ENCODE measurements at regions not wholly inside any gene's neighbourhood (a gene's known extent, or its start where the extent isn't known, plus 50 kb on each side); places are given as distances from the start of the nearest gene placed in this dataset.
"Not testable (repeated sequence)": the region's sequence is repeated elsewhere in the genome, so short reads cannot be mapped to it uniquely, and the experiment has no call there.

DNA sequence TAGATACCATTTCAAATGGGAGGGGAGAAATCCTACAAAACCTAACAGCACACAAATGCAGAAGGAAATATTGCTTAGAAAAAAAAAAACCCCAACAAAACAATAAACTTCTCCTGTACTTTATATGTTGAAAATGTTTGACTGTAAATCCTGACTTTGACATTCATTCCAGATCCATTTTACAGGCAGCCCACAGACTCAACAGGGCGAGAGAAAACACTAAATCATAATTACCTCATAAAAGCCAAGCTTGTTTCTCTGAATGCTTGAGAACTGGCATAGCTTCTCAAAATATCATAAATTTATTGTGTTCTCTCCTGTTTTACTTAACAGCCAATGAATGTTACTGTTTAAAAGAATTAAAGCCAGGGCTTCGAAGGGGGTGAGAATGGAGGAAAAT, 273.2 kb downstream of the CD83 start:
- no peak for DNase-seq (ENCODE audit: low spot score)

- no peak for DNase-seq (ENCODE audit: low spot score)
Measured at GRCh38 chr6:14393910-14394309, 276.3 kb downstream of the CD83 start.

- no peak for DNase-seq (ENCODE audit: low spot score)
Measured at GRCh38 chr6:14396392-14396791, 278.8 kb downstream of the CD83 start.

DNA sequence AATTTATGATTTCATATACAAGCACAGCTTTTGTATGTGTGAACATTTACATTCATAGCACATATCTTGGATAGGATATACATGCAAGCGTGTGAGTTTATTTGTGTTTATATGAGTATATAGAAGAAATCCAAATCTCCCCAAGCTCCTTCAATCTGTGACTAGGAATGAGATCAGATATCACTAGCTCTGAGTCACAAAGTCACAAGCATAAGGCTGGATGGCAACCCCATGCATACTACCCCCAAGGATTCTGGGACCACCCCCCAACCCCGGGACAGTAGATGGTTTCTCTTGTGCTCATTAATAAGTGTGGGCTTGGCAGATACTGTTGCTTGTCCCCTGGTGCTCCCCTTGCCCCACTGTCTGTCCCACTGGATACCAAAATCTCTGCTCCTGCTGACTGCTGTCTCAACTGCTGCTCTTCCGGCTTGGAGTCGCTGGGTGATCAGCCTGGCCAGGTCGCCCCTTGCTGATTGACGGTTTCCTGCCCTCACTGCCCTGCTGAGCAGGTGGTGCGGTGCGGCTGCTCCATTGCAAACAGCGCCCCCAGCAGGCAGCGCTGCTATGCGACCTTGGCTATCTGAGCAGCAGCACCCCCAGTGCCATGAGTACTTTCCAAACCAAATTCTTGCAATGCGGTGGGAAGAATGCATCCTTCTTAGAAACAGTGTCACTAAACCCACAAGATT, 279.4 kb downstream of the CD83 start:
- DNase-seq (ENCODE audit: low spot score) = no peak

DNA sequence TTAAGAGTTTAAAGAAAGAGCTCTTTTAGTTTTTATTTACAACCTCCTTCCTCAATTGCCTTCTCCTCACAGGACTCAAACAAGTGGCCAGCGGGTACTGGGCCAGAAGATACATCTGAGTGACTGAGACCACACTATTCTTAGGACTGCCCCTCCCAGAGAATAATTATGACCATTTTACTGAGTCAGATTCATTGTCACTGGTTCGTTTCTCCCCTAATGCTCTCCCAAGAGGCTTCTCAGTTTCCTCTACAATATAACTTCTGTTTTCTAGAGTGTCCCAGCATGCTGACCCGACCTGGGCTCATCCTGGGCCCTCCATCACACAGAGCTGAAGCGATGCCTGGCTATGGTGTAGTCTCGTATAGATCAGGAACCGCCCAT, 279.9 kb downstream of the CD83 start:
- DNase-seq (ENCODE audit: low spot score) = no peak

- DNase-seq (ENCODE audit: low spot score) = no peak
Measured at GRCh38 chr6:14398953-14399352, 281.4 kb downstream of the CD83 start.

DNA sequence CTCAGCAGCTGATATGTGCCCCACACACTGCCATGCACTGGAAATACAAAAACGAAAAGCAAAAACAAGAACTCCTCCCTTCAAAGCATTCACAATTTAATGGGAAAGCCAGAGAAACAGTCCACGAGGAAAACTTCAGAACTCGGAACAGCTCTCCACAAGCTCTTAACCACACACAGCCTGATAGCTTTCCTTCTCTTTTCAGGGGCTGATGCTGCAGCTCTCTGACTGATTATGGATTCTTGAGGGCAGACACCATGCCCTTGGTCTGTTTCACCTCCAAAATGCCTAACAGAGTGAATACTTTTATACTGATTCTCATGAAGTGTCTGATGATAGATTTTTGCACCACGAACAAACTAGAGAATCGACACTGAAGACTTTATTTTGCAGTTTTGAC, 282.1 kb downstream of the CD83 start:
- DNase-seq (ENCODE audit: low spot score) = no peak

- no peak for DNase-seq (ENCODE audit: low spot score)
Measured at GRCh38 chr6:14401246-14401645, 283.7 kb downstream of the CD83 start.

GRCh38 chr6:14406614-14407331, 289.2 kb downstream of the CD83 start:
- DNase-seq (ENCODE audit: low spot score) = no peak

DNA sequence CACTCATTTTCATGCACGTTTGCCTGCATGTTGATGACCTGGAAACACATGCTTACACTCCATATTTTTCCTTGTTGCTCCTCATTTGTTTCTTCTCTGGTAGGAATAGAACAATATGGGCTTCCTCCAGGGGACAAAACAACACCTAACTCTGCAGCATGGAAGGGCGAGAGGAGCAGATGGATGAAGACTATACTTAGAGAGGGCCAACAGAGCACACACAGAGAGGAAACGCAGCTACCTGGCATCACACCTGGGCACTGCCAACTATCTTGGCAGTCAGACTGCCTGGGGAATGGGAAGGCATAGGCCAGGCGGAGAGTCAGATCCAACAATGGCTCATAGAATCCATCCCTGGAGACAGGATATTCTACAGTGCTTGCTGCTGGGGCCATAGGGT, 290.9 kb downstream of the CD83 start:
- no peak for DNase-seq (ENCODE audit: low spot score)

GRCh38 chr6:14412026-14412425, 294.5 kb downstream of the CD83 start:
- no peak for DNase-seq (ENCODE audit: low spot score)

DNA sequence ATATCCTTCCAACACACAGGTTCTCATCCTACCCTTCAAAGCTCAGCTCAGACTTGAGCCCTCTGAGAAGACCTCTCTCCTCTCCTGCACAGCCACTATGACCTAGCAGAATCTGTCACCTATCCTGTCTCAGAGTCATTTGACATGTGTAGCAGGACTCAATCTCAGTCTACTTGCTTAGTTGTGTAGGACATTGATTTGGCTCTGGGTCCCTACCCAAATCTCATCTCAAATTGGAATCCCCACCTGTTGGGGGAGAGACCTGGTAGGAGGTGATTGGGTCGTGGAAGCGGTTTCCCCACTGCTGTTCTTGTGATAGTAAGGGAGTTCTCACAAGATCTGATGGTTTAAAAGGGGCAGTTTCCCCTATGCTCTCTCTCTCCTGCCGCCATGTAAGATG, 297.9 kb downstream of the CD83 start:
- DNase-seq (ENCODE audit: low spot score) = no peak

GRCh38 chr6:14417377-14417776, 299.8 kb downstream of the CD83 start:
- DNase-seq (ENCODE audit: low spot score) = no peak

GRCh38 chr6:14419224-14419623, 301.7 kb downstream of the CD83 start:
- not testable (repeated sequence) for DNase-seq (ENCODE audit: low spot score)

DNA sequence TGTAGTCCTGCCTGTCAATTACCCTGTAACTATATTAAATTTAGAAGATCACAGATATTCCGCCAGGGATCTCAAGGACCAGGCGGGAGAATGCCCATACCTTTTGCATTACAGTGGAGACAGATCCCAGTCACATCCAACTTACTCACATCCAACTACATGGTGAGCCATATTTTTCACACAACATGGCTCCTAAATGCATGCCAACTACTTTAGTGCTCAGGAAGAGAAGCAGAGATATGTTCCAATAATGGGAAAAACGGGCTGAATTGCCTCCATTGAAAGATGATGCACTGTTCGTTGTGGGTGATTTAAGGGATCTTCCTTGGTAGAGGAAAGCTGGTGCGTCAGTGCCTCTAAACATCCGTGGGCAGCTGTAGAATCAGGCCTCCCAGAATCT, 304.5 kb downstream of the CD83 start:
- no peak for DNase-seq (ENCODE audit: low spot score)

DNA sequence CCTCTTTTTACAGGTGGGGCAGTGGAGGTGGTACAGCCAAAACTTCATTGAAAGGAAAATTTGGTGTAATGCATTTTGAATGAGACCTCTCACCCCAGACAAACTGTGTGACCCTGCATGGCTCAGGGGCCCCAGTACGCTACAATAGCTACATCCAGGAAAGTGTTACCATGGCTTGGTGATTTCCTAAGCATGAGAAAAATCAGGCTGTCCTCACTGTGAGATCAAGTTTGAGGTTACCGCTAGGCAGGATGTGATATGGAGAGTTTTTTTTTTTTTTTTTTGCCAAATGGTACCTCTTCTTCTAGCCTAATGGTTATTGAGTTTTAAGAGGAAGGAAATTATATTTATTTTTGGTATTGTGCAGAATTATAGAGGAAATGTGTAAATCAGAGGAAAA, 305.3 kb downstream of the CD83 start:
- no peak for DNase-seq (ENCODE audit: low spot score)

GRCh38 chr6:14423330-14423729, 305.8 kb downstream of the CD83 start:
- no peak for DNase-seq (ENCODE audit: low spot score)

DNA sequence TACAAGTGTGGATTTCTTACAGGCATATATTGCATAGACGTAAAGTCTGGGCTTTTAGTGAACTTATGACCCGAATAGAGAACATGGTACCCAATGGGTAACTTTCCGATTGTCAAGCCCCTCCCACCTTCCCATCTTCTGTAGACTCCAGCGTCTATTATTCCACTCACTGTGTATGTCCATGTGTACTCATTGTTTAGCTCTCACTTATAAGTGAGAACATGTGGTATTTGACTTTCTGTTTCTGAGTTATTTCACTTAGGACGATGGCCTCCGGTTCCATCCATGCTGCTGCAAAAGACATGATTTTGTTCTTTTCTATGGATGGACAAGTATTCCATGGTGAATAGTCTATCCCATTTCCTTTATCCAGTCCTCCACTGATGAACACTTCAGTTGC, 306.4 kb downstream of the CD83 start:
- no peak for DNase-seq (ENCODE audit: low spot score)

- DNase-seq (ENCODE audit: low spot score) = no peak
Measured at GRCh38 chr6:14425805-14426204, 308.2 kb downstream of the CD83 start.

GRCh38 chr6:14426281-14426680, 308.7 kb downstream of the CD83 start:
- no peak for DNase-seq (ENCODE audit: low spot score)

DNA sequence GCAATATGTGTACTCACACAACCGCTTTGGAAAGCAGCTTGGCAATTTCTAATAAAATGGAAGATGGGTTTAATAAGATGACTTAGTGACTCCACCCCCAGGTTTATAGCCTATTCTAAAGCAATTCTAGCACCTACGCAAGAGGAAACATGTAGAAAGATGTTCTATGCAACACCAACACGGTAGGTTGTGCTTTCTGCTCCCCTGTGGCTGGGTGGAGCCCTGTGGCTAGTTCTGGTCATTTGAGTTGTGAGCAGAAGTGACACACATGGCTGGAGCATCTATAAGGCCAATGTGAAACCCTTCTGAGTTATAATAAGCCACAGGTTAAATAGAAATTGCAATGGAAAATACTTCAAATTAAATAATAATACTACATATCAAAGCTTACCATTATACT, 310.7 kb downstream of the CD83 start:
- DNase-seq (ENCODE audit: low spot score) = no peak

GRCh38 chr6:14429396-14429795, 311.8 kb downstream of the CD83 start:
- no peak for DNase-seq (ENCODE audit: low spot score)

GRCh38 chr6:14430218-14430617, 312.6 kb downstream of the CD83 start:
- no peak for DNase-seq (ENCODE audit: low spot score)

All from LoVo (cell line).